Gastrocnemius medialis (tissue), 4 donors: ENCODE measurements at regions not wholly inside any gene's neighbourhood (a gene's known extent, or its start where the extent isn't known, plus 50 kb on each side); places are given as distances from the start of the nearest gene placed in this dataset.

Experiments used
- ATAC-seq, 2 donors: fragments of 150-250 bp; one replicate each; pipeline ENCODE4 v1.9.1; 2016
- DNase-seq, 2 donors: peaks; one replicate each; pipeline ENCODE4 v3.0.0-alpha.2; 2019
- H3K27ac ChIP-seq, 4 donors: fragments of 200-600 bp; sonication (generic); 1 replicate in 1 of 4; 2 replicates in 3 of 4; pipeline ENCODE4 v1.5.1; 2016 to 2018; ENCODE audit warnings: mild to moderate bottlenecking in 2 of 4, moderate library complexity in 1 of 4
- H3K27me3 ChIP-seq, 3 donors: fragments of 200-600 bp; sonication (generic) in 2 of 3; 1 replicate in 1 of 3; 2 replicates in 2 of 3; pipeline versions ENCODE4 v1.5.1 to v1.6.0; 2016 to 2019; ENCODE audit warnings: mild to moderate bottlenecking in 1 of 3, moderate library complexity in 1 of 3
- H3K36me3 ChIP-seq, 2 donors: fragments of 200-600 bp; sonication (generic) in 1 of 2; one replicate each; pipeline ENCODE4 v1.5.1; 2017 to 2018
- H3K4me1 ChIP-seq, 2 donors: fragments of 200-600 bp; sonication (generic) in 1 of 2; one replicate each; pipeline ENCODE4 v1.5.1; 2016 to 2017; ENCODE audit warnings: mild to moderate bottlenecking in 2 of 2
- H3K4me3 ChIP-seq, 4 donors: fragments of 200-600 bp; sonication (generic) in 3 of 4; 1 replicate in 1 of 4; 2 replicates in 3 of 4; pipeline ENCODE4 v1.5.1; 2016 to 2019; ENCODE audit warnings: mild to moderate bottlenecking in 2 of 4
- H3K9me3 ChIP-seq, 3 donors: fragments of 200-600 bp; sonication (generic) in 2 of 3; 1 replicate in 1 of 3; 2 replicates in 2 of 3; pipeline ENCODE4 v1.5.1; 2016 to 2019
- CTCF ChIP-seq, 5 experiments: fragments of 450-650 bp in 3 of 5; fragments of 200-600 bp in 2 of 5; sonication (generic) in 2 of 5; IDR thresholded peaks in 4 of 5; conservative IDR thresholded peaks in 1 of 5; 1 replicate in 4 of 5; 2 replicates in 1 of 5; pipeline ENCODE4 v1.5.1; 2016 to 2019; ENCODE audit warnings: antibody characterized with exemption in 5 of 5, mild to moderate bottlenecking in 3 of 5, moderate library complexity in 3 of 5
- POLR2A ChIP-seq, 2 donors: fragments of 450-650 bp; IDR thresholded peaks; one replicate each; pipeline ENCODE4 v1.6.1; 2017; ENCODE audit warnings: antibody characterized with exemption in 2 of 2, mild to moderate bottlenecking in 2 of 2, moderate library complexity in 2 of 2
- in situ Hi-C, 4 donors: fragments of 200-750 bp; cut with MboI; loops; one replicate each; pipeline versions ENCODE4 v1.15.0 to v1.8.0; 2017; ENCODE audit warnings: low sequenced_read_pairs in 4 of 4
- intact Hi-C: fragments of 100-400 bp; cut with DNase I; formaldehyde crosslinking; loops from one replicate; pipeline ENCODE4 v1.15.1; 2023; ENCODE audit warnings: low total_unique reads

GRCh38 chr6:144895313-144896278 lies 610.5 kb downstream of the UTRN start:
- in situ Hi-C loops (no loop called here), intact Hi-C loops (no loop called here)
- no peaks in the 10 kb centered on the region for H3K9me3 ChIP-seq
- no peaks in the 10 kb centered on the region for H3K36me3 ChIP-seq
- DNase-seq (no peak), ATAC-seq (peak in 1 of 2 donors; percentile 39)
- TF ChIP-seq CTCF (IDR thresholded peaks at IDR 0.05 in 4 of 5, conservative IDR thresholded peaks at IDR 0.05 in 1 of 5) (no peak), POLR2A (IDR thresholded peaks at IDR 0.05) (no peak)
- no peaks in the 10 kb centered on the region for H3K4me1 ChIP-seq
- no peak overlapping the region for H3K27ac ChIP-seq
- no peaks in the 10 kb centered on the region for H3K27me3 ChIP-seq
- H3K4me3 ChIP-seq: no peak overlapping the region

DNA sequence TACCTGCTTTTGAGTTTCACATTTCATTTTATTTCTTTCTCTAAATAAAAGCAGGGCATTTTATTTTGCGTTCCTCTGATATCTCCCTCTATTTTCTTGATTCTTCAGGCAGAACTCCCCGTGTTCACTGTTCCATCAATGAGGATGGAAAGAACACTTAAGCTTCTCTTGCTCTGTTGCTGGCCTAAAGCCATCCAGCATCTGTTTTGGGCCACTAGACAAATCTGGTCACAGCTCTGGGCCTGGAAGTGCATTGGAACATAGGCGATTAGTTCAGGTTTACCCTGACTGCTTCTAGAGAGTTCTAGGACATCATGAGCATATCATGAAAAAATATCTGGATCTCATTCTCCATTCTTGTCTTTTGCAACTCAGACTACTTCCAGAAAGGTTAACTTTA lies 611.2 kb downstream of the UTRN start:
- no peak for DNase-seq
- Histone ChIP-seq H3K36me3 (no peaks in the 10 kb centered on the region), H3K4me1 (no peaks in the 10 kb centered on the region), H3K27ac (no peak overlapping the region), H3K9me3 (no peaks in the 10 kb centered on the region), H3K4me3 (no peak overlapping the region), H3K27me3 (no peaks in the 10 kb centered on the region)
- TF ChIP-seq POLR2A (IDR thresholded peaks at IDR 0.05): no peak
- TF ChIP-seq CTCF (IDR thresholded peaks at IDR 0.05 in 4 of 5, conservative IDR thresholded peaks at IDR 0.05 in 1 of 5): no peak
- in situ Hi-C loops (no loop called here), intact Hi-C loops (no loop called here)
- ATAC-seq: peak in 1 of 2 donors; percentile 60

- intact Hi-C loops (no loop called here), in situ Hi-C loops (no loop called here)
- H3K4me3 ChIP-seq: no peak overlapping the region
- no peak overlapping the region for H3K27ac ChIP-seq
- no peaks in the 10 kb centered on the region for H3K36me3 ChIP-seq
- no peaks in the 10 kb centered on the region for H3K9me3 ChIP-seq
- DNase-seq (no peak), ATAC-seq (no peak)
- H3K27me3 ChIP-seq: no peaks in the 10 kb centered on the region
- TF ChIP-seq CTCF (IDR thresholded peaks at IDR 0.05 in 4 of 5, conservative IDR thresholded peaks at IDR 0.05 in 1 of 5) (no peak), POLR2A (IDR thresholded peaks at IDR 0.05) (no peak)
- H3K4me1 ChIP-seq: no peaks in the 10 kb centered on the region
Observed at GRCh38 chr6:144896871-144897270, 611.7 kb downstream of the UTRN start.

GRCh38 chr6:144897441-144897921 lies 612.3 kb downstream of the UTRN start:
- in situ Hi-C loops: no loop called here
- H3K27me3 ChIP-seq: no peaks in the 10 kb centered on the region
- no peaks in the 10 kb centered on the region for H3K9me3 ChIP-seq
- no peak overlapping the region for H3K4me3 ChIP-seq
- no peaks in the 10 kb centered on the region for H3K36me3 ChIP-seq
- ATAC-seq: no peak
- no peak for TF ChIP-seq CTCF (IDR thresholded peaks at IDR 0.05 in 4 of 5, conservative IDR thresholded peaks at IDR 0.05 in 1 of 5)
- no peak for TF ChIP-seq POLR2A (IDR thresholded peaks at IDR 0.05)
- intact Hi-C loops: no loop called here
- no peak for DNase-seq
- no peak overlapping the region for H3K27ac ChIP-seq
- H3K4me1 ChIP-seq: no peaks in the 10 kb centered on the region
